Osteocyte (in vitro differentiated cells): ENCODE measurements at regions not wholly inside any gene's neighbourhood (a gene's known extent, or its start where the extent isn't known, plus 50 kb on each side); places are given as distances from the start of the nearest gene placed in this dataset.

Experiments
- DNase-seq: peaks from one replicate; pipeline ENCODE4 v3.0.0; 2021; ENCODE audit warnings: mixed read lengths; ENCODE audit not compliant: unreplicated experiment; ENCODE audit errors: extremely low spot score
- H3K27ac Mint-ChIP-seq: one replicate; pipeline ENCODE4 v1.8.0; 2021; ENCODE audit warnings: mild to moderate bottlenecking, mixed read lengths; ENCODE audit not compliant: unreplicated experiment
- H3K27me3 Mint-ChIP-seq: one replicate; pipeline ENCODE4 v1.8.0; 2021; ENCODE audit warnings: mixed read lengths; ENCODE audit not compliant: unreplicated experiment
- H3K36me3 Mint-ChIP-seq: one replicate; pipeline ENCODE4 v1.8.0; 2021; ENCODE audit warnings: mixed read lengths; ENCODE audit not compliant: unreplicated experiment
- H3K4me1 Mint-ChIP-seq: one replicate; pipeline ENCODE4 v1.8.0; 2021; ENCODE audit warnings: mixed read lengths; ENCODE audit not compliant: unreplicated experiment
- H3K4me3 Mint-ChIP-seq: one replicate; pipeline ENCODE4 v1.8.0; 2021; ENCODE audit warnings: mild to moderate bottlenecking, moderate library complexity, mixed read lengths; ENCODE audit not compliant: unreplicated experiment
- H3K9me3 Mint-ChIP-seq: one replicate; pipeline ENCODE4 v1.8.0; 2021; ENCODE audit warnings: mixed read lengths; ENCODE audit not compliant: unreplicated experiment
- TF ChIP-seq, protein P1 (sequence below): fragments of 200-600 bp; sonication (generic); IDR thresholded peaks from 2 replicates; pipeline ENCODE4 v1.5.0; 2021; ENCODE audit warnings: antibody characterized with exemption, mild to moderate bottlenecking, moderate library complexity

DNA sequence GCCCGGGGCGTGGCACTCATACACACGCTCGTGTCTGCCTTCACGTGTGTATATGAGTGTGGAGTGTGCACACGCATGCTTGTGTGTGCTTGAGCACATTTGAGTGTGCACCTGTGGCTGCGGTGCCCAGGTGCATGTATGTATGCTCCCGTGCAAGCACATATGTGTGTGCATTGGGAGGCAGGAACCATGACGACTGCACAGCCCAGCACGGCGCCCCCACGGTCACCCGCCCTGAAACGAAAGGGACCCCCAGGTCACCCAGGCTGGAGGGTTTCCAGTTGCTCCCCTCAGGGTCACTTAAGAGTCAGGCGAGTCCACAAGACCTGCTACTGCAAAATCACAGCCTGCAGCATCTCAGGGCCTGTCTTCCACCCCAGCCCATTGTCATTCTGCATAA lies 94.7 kb downstream of the YTHDF1 start:
- H3K27ac Mint-ChIP-seq: no peak overlapping the region
- H3K27me3 Mint-ChIP-seq: peaks cover 9% of the 10 kb centered on the region

DNA sequence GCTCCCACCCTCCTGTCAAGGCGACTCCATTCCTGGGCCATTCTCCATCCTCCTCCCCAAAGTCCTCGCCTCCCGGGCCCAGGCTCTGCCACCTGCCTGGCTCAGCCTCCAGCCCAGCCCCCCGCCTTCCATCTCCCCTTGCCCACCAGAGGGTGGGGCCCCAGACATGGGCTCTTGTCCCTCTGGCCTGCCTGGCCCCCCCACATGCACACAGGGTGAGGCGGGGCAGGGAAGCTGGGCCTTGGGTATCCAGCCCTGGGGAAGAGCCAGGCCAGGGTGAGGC lies 95.2 kb downstream of the YTHDF1 start:
- Mint-ChIP-seq H3K4me3 (no peak overlapping the region), H3K9me3 (no peaks in the 10 kb centered on the region), H3K27ac (no peak overlapping the region), H3K36me3 (no peaks in the 10 kb centered on the region), H3K27me3 (peaks cover 9% of the 10 kb centered on the region), H3K4me1 (no peaks in the 10 kb centered on the region)
- no peak for DNase-seq
- TF ChIP-seq, protein P1, sequence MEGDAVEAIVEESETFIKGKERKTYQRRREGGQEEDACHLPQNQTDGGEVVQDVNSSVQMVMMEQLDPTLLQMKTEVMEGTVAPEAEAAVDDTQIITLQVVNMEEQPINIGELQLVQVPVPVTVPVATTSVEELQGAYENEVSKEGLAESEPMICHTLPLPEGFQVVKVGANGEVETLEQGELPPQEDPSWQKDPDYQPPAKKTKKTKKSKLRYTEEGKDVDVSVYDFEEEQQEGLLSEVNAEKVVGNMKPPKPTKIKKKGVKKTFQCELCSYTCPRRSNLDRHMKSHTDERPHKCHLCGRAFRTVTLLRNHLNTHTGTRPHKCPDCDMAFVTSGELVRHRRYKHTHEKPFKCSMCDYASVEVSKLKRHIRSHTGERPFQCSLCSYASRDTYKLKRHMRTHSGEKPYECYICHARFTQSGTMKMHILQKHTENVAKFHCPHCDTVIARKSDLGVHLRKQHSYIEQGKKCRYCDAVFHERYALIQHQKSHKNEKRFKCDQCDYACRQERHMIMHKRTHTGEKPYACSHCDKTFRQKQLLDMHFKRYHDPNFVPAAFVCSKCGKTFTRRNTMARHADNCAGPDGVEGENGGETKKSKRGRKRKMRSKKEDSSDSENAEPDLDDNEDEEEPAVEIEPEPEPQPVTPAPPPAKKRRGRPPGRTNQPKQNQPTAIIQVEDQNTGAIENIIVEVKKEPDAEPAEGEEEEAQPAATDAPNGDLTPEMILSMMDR: no peak

More for the DNA sequence above, 94.7 kb downstream of the YTHDF1 start:
- no peak overlapping the region for H3K4me3 Mint-ChIP-seq
- no peak for DNase-seq
- H3K36me3 Mint-ChIP-seq: no peaks in the 10 kb centered on the region
- H3K4me1 Mint-ChIP-seq: no peaks in the 10 kb centered on the region
- no peaks in the 10 kb centered on the region for H3K9me3 Mint-ChIP-seq
- TF ChIP-seq, protein P1: no peak

DNA sequence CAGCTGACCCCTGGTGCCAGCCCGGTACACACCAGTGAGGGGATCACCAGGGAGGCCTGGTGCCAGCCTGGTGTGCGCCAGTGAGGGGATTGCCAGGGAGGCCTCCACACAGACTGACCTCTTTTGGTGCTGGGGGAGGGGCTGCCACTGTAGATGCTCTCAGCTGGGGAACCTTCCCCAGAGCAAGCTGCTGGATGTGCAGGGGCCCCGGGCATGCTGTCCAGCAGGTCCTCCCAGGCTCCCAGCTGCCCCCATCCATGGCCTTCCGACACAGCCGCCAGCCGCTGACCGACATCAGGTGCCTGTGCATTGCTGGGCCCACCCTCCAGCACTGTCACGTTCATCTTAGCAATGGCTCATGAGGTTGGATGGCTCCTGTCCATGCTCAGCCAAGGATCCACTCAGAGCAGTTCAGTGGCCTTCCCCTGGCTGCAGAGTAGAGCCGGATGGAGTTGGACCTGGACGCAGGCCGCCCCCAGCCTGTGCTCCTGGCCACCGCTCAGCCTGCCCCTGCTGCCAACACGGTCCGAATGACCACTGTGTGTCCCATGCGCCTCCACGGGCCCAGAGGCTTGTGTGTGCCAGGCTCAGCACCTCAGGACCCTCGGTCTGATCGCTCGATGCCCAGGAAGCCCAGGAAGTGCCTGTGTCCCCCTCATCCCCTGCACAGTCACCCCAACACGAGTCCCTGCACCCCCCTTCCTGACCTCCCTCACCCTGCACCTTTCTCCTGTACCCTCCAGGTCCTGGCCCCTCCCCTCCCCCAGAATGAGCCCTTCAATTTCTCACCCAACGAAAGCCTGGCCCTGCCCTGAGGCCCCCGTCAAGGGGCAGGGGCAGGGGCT lies 95.7 kb downstream of the YTHDF1 start:
- DNase-seq: no peak
- Mint-ChIP-seq H3K9me3 (no peaks in the 10 kb centered on the region), H3K36me3 (no peaks in the 10 kb centered on the region), H3K27me3 (peaks cover 5% of the 10 kb centered on the region), H3K4me1 (no peaks in the 10 kb centered on the region), H3K4me3 (no peak overlapping the region), H3K27ac (no peak overlapping the region)
- TF ChIP-seq, protein P1: no peak

DNA sequence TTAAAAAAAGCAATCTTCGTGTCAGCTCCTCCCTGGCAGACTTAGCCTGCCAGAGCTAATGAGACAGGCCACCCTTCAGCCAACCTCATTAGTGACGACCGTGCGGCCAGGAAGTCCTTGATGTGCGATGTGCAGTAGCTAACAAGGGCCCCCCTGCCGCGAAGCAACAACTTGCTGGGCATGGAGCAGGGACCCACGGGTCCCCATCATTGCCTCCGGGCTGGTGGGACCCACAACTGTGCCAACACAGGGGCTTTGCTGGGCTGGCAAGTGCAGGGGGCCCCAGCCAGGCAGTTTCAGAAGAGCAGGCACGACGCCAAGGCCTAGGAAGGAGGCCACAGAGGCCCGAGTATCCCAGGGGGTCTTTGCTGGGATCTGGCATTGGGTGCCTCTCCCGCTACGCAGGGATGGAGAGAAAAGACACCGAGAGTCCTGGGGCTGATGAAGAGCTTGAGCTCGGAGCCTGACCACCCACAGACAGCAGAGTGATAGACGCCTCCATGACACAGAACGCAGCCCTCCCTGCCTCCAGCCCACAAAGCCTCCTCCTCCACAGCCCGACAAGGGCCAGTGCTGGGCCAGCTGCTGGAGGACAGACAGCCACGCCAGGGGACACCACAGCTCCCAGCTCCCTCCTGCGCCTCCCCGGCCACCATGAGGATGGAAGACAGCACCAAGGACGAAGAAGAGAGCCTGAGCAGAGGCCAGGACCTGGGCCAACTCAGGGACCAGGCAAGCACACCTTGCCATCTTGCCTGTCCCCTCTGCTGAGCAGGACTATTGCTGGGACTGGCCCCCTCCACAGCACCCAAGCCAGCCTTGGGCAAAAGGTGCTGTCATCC lies 96.6 kb downstream of the YTHDF1 start:
- no peaks in the 10 kb centered on the region for H3K36me3 Mint-ChIP-seq

More for the DNA sequence above, 96.6 kb downstream of the YTHDF1 start:
- no peak overlapping the region for H3K4me3 Mint-ChIP-seq
- H3K9me3 Mint-ChIP-seq: no peaks in the 10 kb centered on the region
- no peak overlapping the region for H3K27ac Mint-ChIP-seq
- TF ChIP-seq, protein P1: no peak
- no peak for DNase-seq
- H3K4me1 Mint-ChIP-seq: no peaks in the 10 kb centered on the region
- peaks cover 5% of the 10 kb centered on the region for H3K27me3 Mint-ChIP-seq
